Lower lobe of right lung (tissue), 2 donors: ENCODE measurements at regions not wholly inside any gene's neighbourhood (a gene's known extent, or its start where the extent isn't known, plus 50 kb on each side); places are given as distances from the start of the nearest gene placed in this dataset.

Source experiments
- ATAC-seq, 2 donors: fragments of 200-7000 bp; cut with Tn5 transposase; one replicate each; pipeline ENCODE4 v1.9.1; 2020 to 2022; ENCODE audit warnings: mild to moderate bottlenecking in 2 of 2, moderate library complexity in 2 of 2
- DNase-seq: peaks from one replicate; pipeline ENCODE4 v3.0.0-alpha.2; 2020
- H3K27ac ChIP-seq: fragments of 200-600 bp; one replicate; pipeline ENCODE4 v1.8.0; 2022
- H3K27me3 ChIP-seq: fragments of 200-600 bp; one replicate; pipeline ENCODE4 v1.8.0; 2022; ENCODE audit warnings: low read depth
- H3K36me3 ChIP-seq: fragments of 200-600 bp; one replicate; pipeline ENCODE4 v1.8.0; 2022; ENCODE audit warnings: mild to moderate bottlenecking
- H3K4me1 ChIP-seq: fragments of 200-600 bp; one replicate; pipeline ENCODE4 v1.8.0; 2022
- H3K4me3 ChIP-seq: fragments of 200-600 bp; one replicate; pipeline ENCODE4 v1.8.0; 2022; ENCODE audit warnings: mild to moderate bottlenecking
- H3K9me3 ChIP-seq: fragments of 200-600 bp; one replicate; pipeline ENCODE4 v1.8.0; 2022
- intact Hi-C: fragments of 100-400 bp; cut with DNase I; formaldehyde crosslinking; loops from one replicate; pipeline ENCODE4 v1.11.0; 2022
- TF ChIP-seq, protein P1 (sequence below): fragments of 200-600 bp; IDR thresholded peaks from one replicate; pipeline ENCODE4 v1.8.0; 2022; ENCODE audit warnings: antibody characterized with exemption, mild to moderate bottlenecking
- donor health status: DM: no; HTN: yes; CAD: no; lungs with severe emphysema.

DNA sequence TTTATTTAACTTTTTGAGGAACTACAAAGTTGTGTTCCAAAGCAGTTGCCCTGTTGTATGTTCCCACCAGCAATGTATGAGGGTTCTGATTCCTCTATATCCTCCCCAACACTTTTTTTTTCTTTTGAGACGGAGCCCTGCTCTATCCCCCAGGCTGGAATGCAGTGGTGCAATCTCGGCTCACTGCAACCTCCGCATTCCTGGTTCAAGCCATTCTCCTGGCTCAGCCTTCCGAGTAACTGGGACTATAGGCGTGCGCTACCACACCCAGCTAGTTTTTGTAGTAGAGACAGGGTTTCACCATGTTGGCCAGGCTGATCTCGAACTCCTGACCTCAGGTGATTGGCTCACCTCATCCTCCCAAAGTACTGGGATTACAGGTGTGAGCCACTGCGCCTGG lies 60.4 kb upstream of the ENAH start:
- DNase-seq (no peak), ATAC-seq (no peak)
- Histone ChIP-seq H3K4me1 (peaks cover 3% of the 10 kb centered on the region), H3K9me3 (no peaks in the 10 kb centered on the region), H3K27ac (no peak overlapping the region), H3K27me3 (no peaks in the 10 kb centered on the region), H3K36me3 (no peaks in the 10 kb centered on the region), H3K4me3 (no peak overlapping the region)
- TF ChIP-seq, protein P1, sequence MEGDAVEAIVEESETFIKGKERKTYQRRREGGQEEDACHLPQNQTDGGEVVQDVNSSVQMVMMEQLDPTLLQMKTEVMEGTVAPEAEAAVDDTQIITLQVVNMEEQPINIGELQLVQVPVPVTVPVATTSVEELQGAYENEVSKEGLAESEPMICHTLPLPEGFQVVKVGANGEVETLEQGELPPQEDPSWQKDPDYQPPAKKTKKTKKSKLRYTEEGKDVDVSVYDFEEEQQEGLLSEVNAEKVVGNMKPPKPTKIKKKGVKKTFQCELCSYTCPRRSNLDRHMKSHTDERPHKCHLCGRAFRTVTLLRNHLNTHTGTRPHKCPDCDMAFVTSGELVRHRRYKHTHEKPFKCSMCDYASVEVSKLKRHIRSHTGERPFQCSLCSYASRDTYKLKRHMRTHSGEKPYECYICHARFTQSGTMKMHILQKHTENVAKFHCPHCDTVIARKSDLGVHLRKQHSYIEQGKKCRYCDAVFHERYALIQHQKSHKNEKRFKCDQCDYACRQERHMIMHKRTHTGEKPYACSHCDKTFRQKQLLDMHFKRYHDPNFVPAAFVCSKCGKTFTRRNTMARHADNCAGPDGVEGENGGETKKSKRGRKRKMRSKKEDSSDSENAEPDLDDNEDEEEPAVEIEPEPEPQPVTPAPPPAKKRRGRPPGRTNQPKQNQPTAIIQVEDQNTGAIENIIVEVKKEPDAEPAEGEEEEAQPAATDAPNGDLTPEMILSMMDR = no peak
- intact Hi-C loops = no loop called here

DNA sequence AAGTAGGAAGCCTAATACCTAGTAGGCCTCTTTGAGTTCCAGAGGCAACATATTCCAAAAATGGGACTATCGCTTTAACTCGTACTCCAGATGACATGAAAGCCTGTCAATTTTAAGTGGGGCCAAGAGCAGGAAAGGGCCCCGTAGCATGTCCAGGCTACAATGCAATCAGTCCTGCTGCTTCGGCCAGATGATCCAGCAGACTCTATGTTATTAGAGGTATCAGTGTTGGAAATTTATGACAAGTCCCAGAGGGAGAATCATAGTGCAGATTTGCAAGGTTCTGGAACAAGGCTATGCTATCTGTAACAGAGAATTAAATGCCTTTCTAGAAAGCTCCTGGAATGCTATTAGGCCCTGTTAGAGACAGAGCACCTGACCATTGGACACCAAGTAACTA lies 56.7 kb upstream of the SRP9 start:
- no peak for ATAC-seq
- no peaks in the 10 kb centered on the region for H3K36me3 ChIP-seq
- no peaks in the 10 kb centered on the region for H3K4me1 ChIP-seq
- H3K4me3 ChIP-seq = no peak overlapping the region
- H3K9me3 ChIP-seq = no peaks in the 10 kb centered on the region
- no peak for DNase-seq
- TF ChIP-seq, protein P1 = no peak
- H3K27ac ChIP-seq = no peak overlapping the region
- H3K27me3 ChIP-seq = no peaks in the 10 kb centered on the region
- intact Hi-C loops = no loop called here

DNA sequence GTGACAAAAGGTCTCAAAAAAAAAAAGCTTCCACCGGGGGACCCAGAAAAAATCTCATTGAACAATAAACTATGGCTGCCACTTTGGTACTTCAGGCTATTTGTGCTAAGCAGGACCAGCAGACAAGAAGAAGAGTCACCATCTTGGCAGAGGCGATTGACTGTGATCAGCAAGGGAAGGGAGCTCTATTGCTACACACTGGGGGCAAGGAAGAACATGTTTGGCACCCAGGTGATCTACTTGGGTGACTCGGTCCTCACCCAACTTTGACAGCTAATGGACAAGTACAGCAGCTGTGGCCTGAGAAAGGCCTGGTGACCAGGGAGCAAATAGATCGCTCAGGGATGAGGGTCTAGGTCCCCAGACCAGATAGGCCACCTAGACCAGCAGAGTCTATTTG lies 53.4 kb upstream of the SRP9 start:
- H3K4me3 ChIP-seq = no peak overlapping the region
- no peak for ATAC-seq
- TF ChIP-seq, protein P1 = no peak
- no peaks in the 10 kb centered on the region for H3K27me3 ChIP-seq
- no peaks in the 10 kb centered on the region for H3K36me3 ChIP-seq
- no peaks in the 10 kb centered on the region for H3K9me3 ChIP-seq
- H3K27ac ChIP-seq = no peak overlapping the region
- intact Hi-C loops = no loop called here
- DNase-seq = no peak
- no peaks in the 10 kb centered on the region for H3K4me1 ChIP-seq
